Activated naive CD4-positive, alpha-beta T cell treated with anti-CD3 and anti-CD28 coated beads, Interleukin-2, amount 50 U/mL, for 24 hours (primary cell): ENCODE measurements at regions not wholly inside any gene's neighbourhood (a gene's known extent, or its start where the extent isn't known, plus 50 kb on each side); places are given as distances from the start of the nearest gene placed in this dataset.
"Not testable (repeated sequence)": the region's sequence is repeated elsewhere in the genome, so short reads cannot be mapped to it uniquely, and the experiment has no call there.

Experiments
- H3K27ac Mint-ChIP-seq: one replicate; pipeline ENCODE4 v1.8.0; 2021; ENCODE audit warnings: mild to moderate bottlenecking, mixed read lengths
- H3K27me3 Mint-ChIP-seq: one replicate; pipeline ENCODE4 v1.8.0; 2021; ENCODE audit warnings: mixed read lengths
- H3K36me3 Mint-ChIP-seq: one replicate; pipeline ENCODE4 v1.8.0; 2021; ENCODE audit warnings: mixed read lengths
- H3K4me1 Mint-ChIP-seq: one replicate; pipeline ENCODE4 v1.8.0; 2021; ENCODE audit warnings: mixed read lengths
- H3K4me3 Mint-ChIP-seq: one replicate; pipeline ENCODE4 v1.8.0; 2021; ENCODE audit warnings: mild to moderate bottlenecking, mixed read lengths
- H3K9me3 Mint-ChIP-seq: one replicate; pipeline ENCODE4 v1.8.0; 2021; ENCODE audit warnings: mixed read lengths

- no peaks in the 10 kb centered on the region for H3K9me3 Mint-ChIP-seq
- no peaks in the 10 kb centered on the region for H3K36me3 Mint-ChIP-seq
- H3K4me1 Mint-ChIP-seq, result no peaks in the 10 kb centered on the region
- H3K27ac Mint-ChIP-seq, result no peak overlapping the region
- H3K27me3 Mint-ChIP-seq, result peaks cover 4% of the 10 kb centered on the region
- no peak overlapping the region for H3K4me3 Mint-ChIP-seq
Observed at GRCh38 chr10:38209332-38209731, 115.2 kb downstream of the ZNF37A start.

- not testable (repeated sequence) for H3K4me3 Mint-ChIP-seq, H3K27ac Mint-ChIP-seq, H3K27me3 Mint-ChIP-seq, H3K36me3 Mint-ChIP-seq, H3K9me3 Mint-ChIP-seq, H3K4me1 Mint-ChIP-seq
Observed at GRCh38 chr10:38209748-38210147, 115.6 kb downstream of the ZNF37A start.

GRCh38 chr10:38212460-38212859 lies 118.3 kb downstream of the ZNF37A start:
- Mint-ChIP-seq H3K9me3 (no peaks in the 10 kb centered on the region), H3K27ac (no peak overlapping the region), H3K36me3 (no peaks in the 10 kb centered on the region), H3K4me1 (no peaks in the 10 kb centered on the region), H3K27me3 (peaks cover 2% of the 10 kb centered on the region), H3K4me3 (no peak overlapping the region)

- Mint-ChIP-seq H3K27ac (no peak overlapping the region), H3K36me3 (no peaks in the 10 kb centered on the region), H3K4me1 (no peaks in the 10 kb centered on the region), H3K27me3 (no peaks in the 10 kb centered on the region), H3K9me3 (peaks cover 7% of the 10 kb centered on the region), H3K4me3 (no peak overlapping the region)
Observed at GRCh38 chr10:38226385-38226784, 132.2 kb downstream of the ZNF37A start.

- no peaks in the 10 kb centered on the region for H3K36me3 Mint-ChIP-seq
- H3K4me1 Mint-ChIP-seq, result no peaks in the 10 kb centered on the region
- no peak overlapping the region for H3K4me3 Mint-ChIP-seq
- H3K27ac Mint-ChIP-seq, result no peak overlapping the region
- H3K9me3 Mint-ChIP-seq, result no peaks in the 10 kb centered on the region
- no peaks in the 10 kb centered on the region for H3K27me3 Mint-ChIP-seq
Observed at GRCh38 chr10:38228394-38228793, 134.3 kb downstream of the ZNF37A start.

- H3K9me3 Mint-ChIP-seq, H3K4me3 Mint-ChIP-seq, H3K4me1 Mint-ChIP-seq: not testable (repeated sequence)
Observed at GRCh38 chr10:38238479-38238878, 144.3 kb downstream of the ZNF37A start.

GRCh38 chr10:38242061-38242649 lies 148.0 kb downstream of the ZNF37A start:
- not testable (repeated sequence) for H3K4me3 Mint-ChIP-seq, H3K36me3 Mint-ChIP-seq, H3K27me3 Mint-ChIP-seq, H3K4me1 Mint-ChIP-seq, H3K9me3 Mint-ChIP-seq, H3K27ac Mint-ChIP-seq

More at GRCh38 chr10:38238479-38238878, 144.3 kb downstream of the ZNF37A start:
- H3K27me3 Mint-ChIP-seq, H3K27ac Mint-ChIP-seq, H3K36me3 Mint-ChIP-seq: not testable (repeated sequence)

- not testable (repeated sequence) for H3K27me3 Mint-ChIP-seq, H3K4me1 Mint-ChIP-seq, H3K4me3 Mint-ChIP-seq, H3K36me3 Mint-ChIP-seq, H3K27ac Mint-ChIP-seq
- H3K9me3 Mint-ChIP-seq, result peaks cover 19% of the 10 kb centered on the region
Observed at GRCh38 chr10:38248113-38248512, 154.0 kb downstream of the ZNF37A start.

- not testable (repeated sequence) for H3K36me3 Mint-ChIP-seq, H3K27ac Mint-ChIP-seq, H3K4me3 Mint-ChIP-seq, H3K4me1 Mint-ChIP-seq, H3K27me3 Mint-ChIP-seq
- peaks cover 32% of the 10 kb centered on the region for H3K9me3 Mint-ChIP-seq
Observed at GRCh38 chr10:38252551-38252950, 158.4 kb downstream of the ZNF37A start.

- not testable (repeated sequence) for H3K27ac Mint-ChIP-seq, H3K36me3 Mint-ChIP-seq, H3K4me1 Mint-ChIP-seq, H3K4me3 Mint-ChIP-seq, H3K27me3 Mint-ChIP-seq
- H3K9me3 Mint-ChIP-seq, result peaks cover 10% of the 10 kb centered on the region
Observed at GRCh38 chr10:38267555-38267954, 173.4 kb downstream of the ZNF37A start.

GRCh38 chr10:38271031-38271430 lies 176.9 kb downstream of the ZNF37A start:
- H3K4me3 Mint-ChIP-seq, H3K4me1 Mint-ChIP-seq, H3K27ac Mint-ChIP-seq, H3K27me3 Mint-ChIP-seq, H3K36me3 Mint-ChIP-seq: not testable (repeated sequence)
- H3K9me3 Mint-ChIP-seq, result peaks cover 10% of the 10 kb centered on the region

- H3K4me3 Mint-ChIP-seq, H3K9me3 Mint-ChIP-seq, H3K4me1 Mint-ChIP-seq, H3K36me3 Mint-ChIP-seq, H3K27ac Mint-ChIP-seq, H3K27me3 Mint-ChIP-seq: not testable (repeated sequence)
Observed at GRCh38 chr10:38274879-38275278, 180.7 kb downstream of the ZNF37A start.

GRCh38 chr10:38292560-38292959 lies 198.4 kb downstream of the ZNF37A start:
- not testable (repeated sequence) for H3K4me3 Mint-ChIP-seq, H3K36me3 Mint-ChIP-seq, H3K4me1 Mint-ChIP-seq, H3K27me3 Mint-ChIP-seq, H3K27ac Mint-ChIP-seq, H3K9me3 Mint-ChIP-seq

GRCh38 chr10:38310111-38310510 lies 216.0 kb downstream of the ZNF37A start:
- H3K4me1 Mint-ChIP-seq, H3K4me3 Mint-ChIP-seq, H3K36me3 Mint-ChIP-seq, H3K27ac Mint-ChIP-seq, H3K9me3 Mint-ChIP-seq, H3K27me3 Mint-ChIP-seq: not testable (repeated sequence)

- not testable (repeated sequence) for H3K4me3 Mint-ChIP-seq, H3K27me3 Mint-ChIP-seq, H3K9me3 Mint-ChIP-seq, H3K36me3 Mint-ChIP-seq, H3K4me1 Mint-ChIP-seq, H3K27ac Mint-ChIP-seq
Observed at GRCh38 chr10:38315090-38315805, 221.1 kb downstream of the ZNF37A start.

GRCh38 chr10:38321393-38321792 lies 227.3 kb downstream of the ZNF37A start:
- not testable (repeated sequence) for H3K27ac Mint-ChIP-seq, H3K9me3 Mint-ChIP-seq, H3K36me3 Mint-ChIP-seq, H3K27me3 Mint-ChIP-seq, H3K4me3 Mint-ChIP-seq, H3K4me1 Mint-ChIP-seq

GRCh38 chr10:38330306-38330705 lies 236.2 kb downstream of the ZNF37A start:
- H3K27ac Mint-ChIP-seq, H3K27me3 Mint-ChIP-seq, H3K9me3 Mint-ChIP-seq, H3K4me1 Mint-ChIP-seq, H3K4me3 Mint-ChIP-seq, H3K36me3 Mint-ChIP-seq: not testable (repeated sequence)
